Type B pancreatic cell (in vitro differentiated cells): ENCODE measurements at regions not wholly inside any gene's neighbourhood (a gene's known extent, or its start where the extent isn't known, plus 50 kb on each side); places are given as distances from the start of the nearest gene placed in this dataset.

Source experiments
- DNase-seq: peaks from one replicate; pipeline ENCODE4 v3.0.0; 2021; ENCODE audit warnings: mixed read lengths; ENCODE audit not compliant: unreplicated experiment; ENCODE audit errors: extremely low spot score
- H3K27ac Mint-ChIP-seq: 2 replicates; pipeline ENCODE4 v1.8.0; 2021; ENCODE audit warnings: mild to moderate bottlenecking, mixed read lengths
- H3K27me3 Mint-ChIP-seq: 2 replicates; pipeline ENCODE4 v1.8.0; 2021; ENCODE audit warnings: mixed read lengths
- H3K36me3 Mint-ChIP-seq: 2 replicates; pipeline ENCODE4 v1.8.0; 2021; ENCODE audit warnings: mixed read lengths
- H3K4me1 Mint-ChIP-seq: one replicate; pipeline ENCODE4 v1.8.0; 2021; ENCODE audit warnings: mixed read lengths; ENCODE audit not compliant: unreplicated experiment
- H3K4me3 Mint-ChIP-seq: 2 replicates; pipeline ENCODE4 v1.8.0; 2021; ENCODE audit warnings: mild to moderate bottlenecking, mixed read lengths
- H3K9me3 Mint-ChIP-seq: 2 replicates; pipeline ENCODE4 v1.8.0; 2021; ENCODE audit warnings: mixed read lengths
- TF ChIP-seq, protein P1 (sequence below): fragments of 200-600 bp; sonication (generic); conservative IDR thresholded peaks from 2 replicates; pipeline ENCODE4 v1.5.0; 2021; ENCODE audit warnings: antibody characterized with exemption, mild to moderate bottlenecking

DNA sequence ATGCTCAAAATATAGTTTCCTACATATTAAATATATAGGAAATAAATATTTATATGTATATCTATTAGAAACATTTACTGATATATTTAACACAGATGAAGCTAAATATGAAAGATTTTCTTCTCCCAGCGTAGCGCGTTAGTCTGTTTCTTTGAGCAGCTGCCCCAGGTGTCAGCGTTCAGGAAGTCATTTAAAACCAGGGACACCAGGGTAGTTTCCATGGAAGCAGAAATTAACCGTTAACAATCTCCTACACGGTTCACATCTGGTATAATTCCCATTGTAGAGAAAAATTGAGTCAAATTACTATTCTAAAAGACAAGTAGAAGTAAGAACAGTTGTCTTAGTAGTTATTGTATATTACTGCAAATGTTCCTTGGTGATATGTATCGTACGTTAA, 1443.7 kb downstream of the MRPL39 start:
- H3K4me3 Mint-ChIP-seq: no peak overlapping the region
- no peaks in the 10 kb centered on the region for H3K27me3 Mint-ChIP-seq
- no peaks in the 10 kb centered on the region for H3K9me3 Mint-ChIP-seq
- no peaks in the 10 kb centered on the region for H3K4me1 Mint-ChIP-seq
- no peak for DNase-seq
- TF ChIP-seq, protein P1, sequence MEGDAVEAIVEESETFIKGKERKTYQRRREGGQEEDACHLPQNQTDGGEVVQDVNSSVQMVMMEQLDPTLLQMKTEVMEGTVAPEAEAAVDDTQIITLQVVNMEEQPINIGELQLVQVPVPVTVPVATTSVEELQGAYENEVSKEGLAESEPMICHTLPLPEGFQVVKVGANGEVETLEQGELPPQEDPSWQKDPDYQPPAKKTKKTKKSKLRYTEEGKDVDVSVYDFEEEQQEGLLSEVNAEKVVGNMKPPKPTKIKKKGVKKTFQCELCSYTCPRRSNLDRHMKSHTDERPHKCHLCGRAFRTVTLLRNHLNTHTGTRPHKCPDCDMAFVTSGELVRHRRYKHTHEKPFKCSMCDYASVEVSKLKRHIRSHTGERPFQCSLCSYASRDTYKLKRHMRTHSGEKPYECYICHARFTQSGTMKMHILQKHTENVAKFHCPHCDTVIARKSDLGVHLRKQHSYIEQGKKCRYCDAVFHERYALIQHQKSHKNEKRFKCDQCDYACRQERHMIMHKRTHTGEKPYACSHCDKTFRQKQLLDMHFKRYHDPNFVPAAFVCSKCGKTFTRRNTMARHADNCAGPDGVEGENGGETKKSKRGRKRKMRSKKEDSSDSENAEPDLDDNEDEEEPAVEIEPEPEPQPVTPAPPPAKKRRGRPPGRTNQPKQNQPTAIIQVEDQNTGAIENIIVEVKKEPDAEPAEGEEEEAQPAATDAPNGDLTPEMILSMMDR: no peak
- H3K36me3 Mint-ChIP-seq: no peaks in the 10 kb centered on the region
- no peak overlapping the region for H3K27ac Mint-ChIP-seq

DNA sequence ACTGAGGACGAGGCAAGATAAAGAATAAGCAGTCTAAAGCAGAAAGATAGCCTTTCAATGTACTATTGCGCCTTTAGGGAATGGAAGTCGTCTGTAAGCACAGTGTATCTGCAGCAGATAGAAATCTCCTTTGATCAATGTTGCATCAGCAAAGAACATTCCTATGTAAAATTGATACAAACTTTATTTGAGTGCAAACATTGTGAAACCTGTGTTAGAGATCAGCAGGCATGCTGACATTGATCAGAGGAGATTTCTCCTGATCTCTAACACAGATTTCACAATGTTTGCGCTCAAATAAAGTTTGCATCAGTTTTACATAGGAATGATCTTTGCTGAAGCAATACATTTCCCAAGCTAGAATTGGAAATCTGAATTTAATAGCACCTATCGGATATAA, 1446.8 kb downstream of the MRPL39 start:
- H3K27ac Mint-ChIP-seq: no peak overlapping the region
- H3K4me1 Mint-ChIP-seq: no peaks in the 10 kb centered on the region
- no peak overlapping the region for H3K4me3 Mint-ChIP-seq
- H3K9me3 Mint-ChIP-seq: no peaks in the 10 kb centered on the region
- no peak for DNase-seq
- H3K27me3 Mint-ChIP-seq: no peaks in the 10 kb centered on the region
- no peaks in the 10 kb centered on the region for H3K36me3 Mint-ChIP-seq
- TF ChIP-seq, protein P1: no peak

DNA sequence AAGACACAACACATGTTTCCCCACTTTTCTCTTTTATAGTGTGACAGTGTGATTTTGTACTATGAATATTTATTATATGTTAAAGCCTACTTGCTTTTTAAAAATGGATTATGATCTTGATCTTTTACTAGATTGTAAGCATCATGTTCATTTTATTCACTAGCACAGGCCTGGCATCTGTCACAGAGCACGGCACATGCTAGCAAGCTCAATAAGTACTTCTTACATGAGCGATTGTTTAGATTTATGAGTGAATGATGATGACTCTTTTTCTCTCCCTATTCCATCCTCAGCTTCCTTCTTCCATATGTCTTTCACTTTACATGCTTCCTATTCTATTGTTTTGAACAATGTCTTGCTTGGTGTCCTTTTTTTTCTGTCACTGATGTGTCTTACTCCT, 1454.1 kb downstream of the MRPL39 start:
- TF ChIP-seq, protein P1: no peak
- no peaks in the 10 kb centered on the region for H3K4me1 Mint-ChIP-seq
- H3K27me3 Mint-ChIP-seq: no peaks in the 10 kb centered on the region
- no peaks in the 10 kb centered on the region for H3K36me3 Mint-ChIP-seq
- H3K9me3 Mint-ChIP-seq: no peaks in the 10 kb centered on the region
- H3K4me3 Mint-ChIP-seq: no peak overlapping the region
- H3K27ac Mint-ChIP-seq: no peak overlapping the region
- DNase-seq: no peak

DNA sequence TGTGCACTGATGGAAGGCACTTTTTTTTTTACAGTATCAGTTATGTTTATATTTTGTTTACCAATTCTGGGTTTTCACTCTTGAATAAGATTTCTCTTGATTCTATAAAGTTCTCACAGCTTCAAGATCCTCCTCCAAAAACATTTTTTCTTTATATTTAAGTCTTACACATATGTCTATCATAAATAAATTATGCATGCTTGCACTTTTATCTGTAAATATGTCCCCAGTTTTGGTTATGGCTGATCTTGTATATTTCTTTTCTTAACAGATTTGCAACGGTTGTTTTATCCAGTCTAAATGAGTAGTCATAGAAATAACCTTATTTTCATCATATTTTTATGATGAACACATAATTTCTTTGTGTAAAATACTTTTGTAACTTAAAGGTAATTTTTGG, 1456.5 kb downstream of the MRPL39 start:
- Mint-ChIP-seq H3K9me3 (no peaks in the 10 kb centered on the region), H3K4me1 (no peaks in the 10 kb centered on the region), H3K4me3 (no peak overlapping the region), H3K36me3 (no peaks in the 10 kb centered on the region), H3K27ac (no peak overlapping the region), H3K27me3 (no peaks in the 10 kb centered on the region)
- no peak for DNase-seq
- TF ChIP-seq, protein P1: no peak

DNA sequence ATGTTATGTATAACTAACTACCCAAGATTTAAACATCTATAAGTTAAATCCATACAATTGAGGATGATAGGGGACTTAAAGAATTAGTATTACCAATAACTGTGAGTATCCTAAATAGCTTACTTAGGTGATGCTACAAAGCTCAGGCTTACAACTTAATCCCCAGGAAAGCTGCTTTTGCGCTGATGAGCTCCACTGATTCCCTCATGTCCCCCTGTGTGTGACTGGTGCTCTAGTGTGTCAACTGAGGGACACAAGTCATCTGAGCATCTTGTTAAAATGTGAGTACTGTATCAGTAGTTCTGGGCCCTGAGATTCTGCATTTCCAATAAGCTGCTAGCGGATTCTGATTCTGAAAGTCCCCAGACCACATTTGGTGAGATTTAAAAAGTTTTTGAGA, 1458.8 kb downstream of the MRPL39 start:
- DNase-seq: no peak
- H3K36me3 Mint-ChIP-seq: no peaks in the 10 kb centered on the region
- TF ChIP-seq, protein P1: no peak
- H3K27ac Mint-ChIP-seq: no peak overlapping the region
- H3K9me3 Mint-ChIP-seq: no peaks in the 10 kb centered on the region
- no peaks in the 10 kb centered on the region for H3K27me3 Mint-ChIP-seq
- no peak overlapping the region for H3K4me3 Mint-ChIP-seq
- no peaks in the 10 kb centered on the region for H3K4me1 Mint-ChIP-seq

DNA sequence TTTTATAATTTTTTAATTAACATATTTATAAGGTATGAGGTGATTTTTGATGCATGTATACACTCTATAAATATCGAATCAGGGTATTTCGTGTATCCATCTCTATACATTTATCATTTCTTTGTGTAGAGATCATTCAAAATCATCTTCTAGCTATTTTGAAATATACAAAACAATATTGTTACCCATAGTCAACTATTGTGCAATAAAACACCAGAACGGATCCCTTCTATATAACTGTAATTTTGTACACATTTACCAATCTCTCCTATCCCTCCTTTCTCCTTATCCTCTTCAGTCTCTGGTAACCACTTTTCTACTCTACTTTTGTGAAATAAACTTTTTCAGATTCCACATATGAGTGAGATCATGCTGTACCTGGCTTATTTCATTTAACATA, 1459.6 kb downstream of the MRPL39 start:
- Mint-ChIP-seq H3K27ac (no peak overlapping the region), H3K4me1 (no peaks in the 10 kb centered on the region), H3K4me3 (no peak overlapping the region), H3K36me3 (no peaks in the 10 kb centered on the region), H3K27me3 (no peaks in the 10 kb centered on the region), H3K9me3 (no peaks in the 10 kb centered on the region)
- TF ChIP-seq, protein P1: no peak
- DNase-seq: no peak
